Activated T-helper 17 cell treated with anti-CD3 and anti-CD28 coated beads, Interleukin-2, amount 50 U/mL, for 72 hours (primary cell): ENCODE measurements at regions not wholly inside any gene's neighbourhood (a gene's known extent, or its start where the extent isn't known, plus 50 kb on each side); places are given as distances from the start of the nearest gene placed in this dataset.

Experiments used
- ATAC-seq: fragments of 150-1000 bp; cut with Tn5 transposase; replicated peaks from 2 replicates; pipeline ENCODE4 v1.10.0; 2021; ENCODE audit warnings: mild to moderate bottlenecking, moderate library complexity
- H3K27ac Mint-ChIP-seq: one replicate; pipeline ENCODE4 v1.8.0; 2022; ENCODE audit warnings: mixed read lengths
- H3K27me3 Mint-ChIP-seq: one replicate; pipeline ENCODE4 v1.8.0; 2022; ENCODE audit warnings: mixed read lengths
- H3K36me3 Mint-ChIP-seq: one replicate; pipeline ENCODE4 v1.8.0; 2022; ENCODE audit warnings: low read depth, mild to moderate bottlenecking, mixed read lengths
- H3K4me1 Mint-ChIP-seq: one replicate; pipeline ENCODE4 v1.8.0; 2022; ENCODE audit warnings: mixed read lengths
- H3K4me3 Mint-ChIP-seq: one replicate; pipeline ENCODE4 v1.8.0; 2022; ENCODE audit warnings: mild to moderate bottlenecking, mixed read lengths
- H3K9me3 Mint-ChIP-seq: one replicate; pipeline ENCODE4 v1.8.0; 2022; ENCODE audit warnings: mixed read lengths

DNA sequence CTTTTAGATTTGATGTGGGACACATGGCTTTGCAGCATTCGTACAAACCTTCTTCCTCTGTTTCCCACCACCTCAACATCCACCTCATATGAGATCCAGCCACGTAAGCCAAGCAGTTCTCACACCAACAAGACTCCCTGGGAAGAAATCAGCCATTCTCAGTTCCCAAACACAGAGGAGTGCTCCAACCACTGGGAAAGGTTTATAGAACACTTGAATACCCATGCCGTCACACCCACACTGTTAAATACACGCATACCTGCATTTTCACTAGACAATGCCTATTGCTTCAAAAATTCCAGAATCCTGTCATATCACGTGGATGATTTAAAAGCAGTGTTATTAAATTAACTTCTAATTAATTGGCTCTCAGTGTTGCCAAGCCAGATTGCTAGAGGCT lies 347.3 kb downstream of the ENC1 start:
- Mint-ChIP-seq H3K27me3 (peaks cover 26% of the 10 kb centered on the region), H3K36me3 (no peaks in the 10 kb centered on the region), H3K27ac (no peak overlapping the region), H3K9me3 (no peaks in the 10 kb centered on the region), H3K4me1 (no peaks in the 10 kb centered on the region), H3K4me3 (no peak overlapping the region)
- ATAC-seq, result no peak

DNA sequence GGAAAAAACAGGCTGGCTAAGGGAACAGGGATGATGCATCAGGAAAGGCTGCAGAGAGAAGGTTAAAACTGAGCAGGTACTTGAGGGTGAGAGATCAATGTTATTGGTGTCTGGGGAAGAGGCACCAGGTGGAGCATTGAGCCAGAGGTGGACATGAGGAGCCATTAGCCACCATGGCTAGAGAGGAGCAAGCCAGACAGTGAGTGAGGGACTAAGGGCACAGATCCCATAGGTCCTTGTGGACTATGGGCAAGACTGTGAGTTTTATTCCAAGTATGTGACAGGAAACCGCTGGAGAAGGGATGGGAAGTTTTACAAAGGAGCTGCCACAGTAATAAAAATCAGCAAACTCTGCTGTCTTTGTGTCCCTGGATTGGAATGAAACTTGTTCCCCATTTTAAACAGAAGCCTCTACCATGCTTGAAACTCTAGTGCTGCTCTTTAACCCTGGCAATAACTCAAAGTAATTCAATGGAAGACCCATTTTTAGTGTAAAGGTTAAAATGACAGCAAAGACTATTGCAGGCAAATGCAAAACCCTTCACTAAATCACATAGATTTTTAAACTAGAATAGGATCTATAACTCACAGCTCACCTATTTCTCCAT lies 349.8 kb downstream of the ENC1 start:
- Mint-ChIP-seq H3K36me3 (no peaks in the 10 kb centered on the region), H3K4me3 (no peak overlapping the region), H3K27me3 (peaks cover 32% of the 10 kb centered on the region), H3K27ac (no peak overlapping the region), H3K4me1 (no peaks in the 10 kb centered on the region), H3K9me3 (no peaks in the 10 kb centered on the region)
- no peak for ATAC-seq

DNA sequence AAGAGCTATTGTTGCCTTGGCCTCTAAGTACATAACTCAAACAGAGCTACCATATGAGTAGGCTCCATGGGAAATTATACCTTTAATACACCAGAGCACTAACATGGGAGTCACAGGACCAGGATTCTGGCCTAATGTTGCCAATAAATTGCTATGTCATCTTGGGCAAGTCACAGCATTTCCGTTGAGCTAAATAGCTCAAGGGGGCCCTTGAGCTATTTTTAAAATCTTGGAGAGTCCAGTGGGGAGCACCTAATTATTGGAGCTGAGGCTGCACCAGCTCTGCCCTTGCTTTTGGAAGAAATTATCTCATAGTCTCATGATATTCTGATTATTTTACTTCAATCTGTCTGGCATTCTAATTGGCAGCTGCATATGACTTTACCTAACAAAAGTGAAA lies 350.8 kb downstream of the ENC1 start:
- H3K27ac Mint-ChIP-seq, result no peak overlapping the region
- H3K27me3 Mint-ChIP-seq, result peaks cover 35% of the 10 kb centered on the region
- H3K4me1 Mint-ChIP-seq, result no peaks in the 10 kb centered on the region
- H3K9me3 Mint-ChIP-seq, result no peaks in the 10 kb centered on the region
- no peaks in the 10 kb centered on the region for H3K36me3 Mint-ChIP-seq
- no peak overlapping the region for H3K4me3 Mint-ChIP-seq
- no peak for ATAC-seq

DNA sequence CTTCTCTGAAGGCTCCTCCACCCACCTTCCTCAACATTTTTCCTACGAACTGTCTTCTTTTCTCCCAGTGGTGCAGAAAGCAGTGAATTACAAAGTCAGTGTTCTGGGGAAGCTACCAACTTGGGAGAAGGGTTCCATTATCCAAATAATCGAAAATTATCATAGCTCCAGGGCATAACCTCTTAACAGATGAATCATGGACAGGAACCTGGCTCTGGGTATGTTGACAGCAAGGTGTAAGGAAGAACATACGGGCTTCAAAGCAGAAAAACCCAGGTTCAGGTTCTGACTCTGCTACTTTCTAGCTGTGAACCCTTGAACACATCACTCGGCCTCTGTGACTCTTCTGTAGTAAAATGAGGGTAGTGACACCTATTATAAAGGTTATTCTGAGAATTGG lies 351.3 kb downstream of the ENC1 start:
- H3K4me3 Mint-ChIP-seq, result no peak overlapping the region
- no peak overlapping the region for H3K27ac Mint-ChIP-seq
- no peaks in the 10 kb centered on the region for H3K9me3 Mint-ChIP-seq
- H3K36me3 Mint-ChIP-seq, result no peaks in the 10 kb centered on the region
- no peaks in the 10 kb centered on the region for H3K4me1 Mint-ChIP-seq
- peaks cover 40% of the 10 kb centered on the region for H3K27me3 Mint-ChIP-seq
- ATAC-seq, result no peak

DNA sequence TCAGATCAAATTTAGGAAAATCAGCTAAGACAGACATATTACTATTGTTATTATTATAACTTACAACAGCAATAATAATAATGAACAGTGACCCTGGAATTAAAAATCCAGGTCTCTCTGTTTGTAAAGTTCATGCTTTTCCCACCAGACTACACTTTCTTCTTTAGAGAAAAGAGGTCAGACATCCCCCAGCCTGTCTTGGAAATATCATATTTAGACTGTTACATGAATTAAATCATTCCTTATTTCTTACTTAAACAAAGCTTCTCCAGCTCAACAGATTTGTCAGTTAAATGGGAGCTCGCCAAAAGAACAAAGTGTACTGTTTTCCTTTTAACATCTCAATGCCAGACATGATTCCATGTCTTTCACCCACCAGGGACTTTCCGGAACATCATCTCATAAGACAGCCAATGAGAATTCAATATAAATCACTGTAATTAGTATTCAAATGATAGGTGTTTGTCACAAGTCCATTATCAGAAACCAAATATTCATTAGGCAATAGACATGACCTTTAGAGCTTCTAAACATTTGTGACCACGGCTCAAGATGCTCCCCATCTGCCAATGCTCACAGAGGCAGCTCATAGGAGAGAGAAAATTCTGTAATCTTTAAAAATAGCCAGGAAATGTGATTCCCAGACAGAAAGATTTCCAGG lies 351.9 kb downstream of the ENC1 start:
- Mint-ChIP-seq H3K4me1 (no peaks in the 10 kb centered on the region), H3K27me3 (peaks cover 44% of the 10 kb centered on the region), H3K4me3 (no peak overlapping the region), H3K27ac (no peak overlapping the region), H3K36me3 (no peaks in the 10 kb centered on the region), H3K9me3 (no peaks in the 10 kb centered on the region)
- ATAC-seq, result no peak

DNA sequence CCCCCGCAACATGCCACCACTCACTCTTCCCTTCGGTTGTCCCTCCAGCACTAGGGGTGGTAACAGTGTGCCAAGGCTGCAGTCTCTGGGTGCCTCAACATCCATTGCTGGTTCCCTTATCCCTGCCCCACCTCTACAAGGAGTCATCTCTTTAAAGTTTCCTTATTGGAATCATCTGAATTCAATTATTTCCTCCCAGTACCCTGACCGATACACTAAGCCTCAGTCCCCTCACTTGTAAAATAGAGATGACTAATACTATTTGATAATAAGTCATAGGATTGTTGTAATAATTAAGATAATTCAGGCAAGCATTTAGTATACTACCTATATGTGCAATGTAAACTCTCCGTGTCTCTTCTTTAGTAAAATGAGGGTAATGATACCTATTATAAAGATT lies 352.5 kb downstream of the ENC1 start:
- H3K27ac Mint-ChIP-seq, result no peak overlapping the region
- H3K36me3 Mint-ChIP-seq, result no peaks in the 10 kb centered on the region
- no peaks in the 10 kb centered on the region for H3K4me1 Mint-ChIP-seq
- ATAC-seq, result no peak
- no peak overlapping the region for H3K4me3 Mint-ChIP-seq
- no peaks in the 10 kb centered on the region for H3K9me3 Mint-ChIP-seq
- peaks cover 44% of the 10 kb centered on the region for H3K27me3 Mint-ChIP-seq

DNA sequence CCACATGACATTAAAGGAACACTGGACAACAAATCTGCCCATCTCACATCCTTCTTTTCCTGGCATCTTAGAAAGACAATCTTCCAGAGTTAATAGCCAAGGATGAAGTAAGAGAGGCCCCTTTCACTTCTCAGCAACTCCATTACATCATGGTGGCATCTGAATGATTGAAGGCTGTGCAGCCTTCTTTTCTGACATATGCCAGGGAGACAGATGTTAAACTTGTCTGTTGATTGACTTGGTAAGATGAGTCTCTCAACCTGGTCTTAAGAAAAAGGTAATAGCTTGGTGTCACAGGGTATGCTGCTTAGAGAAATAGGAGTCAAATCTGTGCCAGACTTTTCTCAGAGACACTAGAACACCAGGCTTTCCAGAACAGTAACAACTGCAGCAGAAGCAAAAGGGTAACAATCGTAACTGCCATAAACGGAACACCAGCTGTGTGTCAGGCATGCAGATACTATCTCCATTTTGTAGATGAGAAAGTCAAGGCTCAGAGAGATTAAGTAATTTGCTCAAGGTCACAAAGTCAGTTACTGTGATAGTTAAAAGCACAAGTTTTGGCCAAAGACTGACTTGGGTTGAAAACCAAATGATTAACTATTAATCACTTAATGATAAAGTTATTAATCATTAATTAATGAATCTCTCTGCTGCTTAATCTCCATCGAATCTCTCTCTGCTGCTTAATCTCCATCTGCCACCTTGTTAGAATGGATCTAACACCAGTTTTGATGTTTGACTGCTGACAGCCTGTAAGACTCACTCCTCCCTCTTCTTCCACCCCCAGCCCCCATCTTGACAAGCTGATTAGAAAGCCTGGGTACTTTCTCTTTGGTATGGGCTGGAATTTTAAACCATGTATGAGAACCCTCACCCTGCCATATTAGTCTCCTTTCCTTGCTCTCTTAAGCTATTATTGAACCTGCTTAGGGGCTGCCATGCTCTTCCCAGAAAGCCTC lies 353.5 kb downstream of the ENC1 start:
- Mint-ChIP-seq H3K4me1 (no peaks in the 10 kb centered on the region), H3K4me3 (no peak overlapping the region), H3K9me3 (no peaks in the 10 kb centered on the region), H3K27ac (no peak overlapping the region), H3K27me3 (peaks cover 42% of the 10 kb centered on the region), H3K36me3 (no peaks in the 10 kb centered on the region)
- ATAC-seq, result no peak

DNA sequence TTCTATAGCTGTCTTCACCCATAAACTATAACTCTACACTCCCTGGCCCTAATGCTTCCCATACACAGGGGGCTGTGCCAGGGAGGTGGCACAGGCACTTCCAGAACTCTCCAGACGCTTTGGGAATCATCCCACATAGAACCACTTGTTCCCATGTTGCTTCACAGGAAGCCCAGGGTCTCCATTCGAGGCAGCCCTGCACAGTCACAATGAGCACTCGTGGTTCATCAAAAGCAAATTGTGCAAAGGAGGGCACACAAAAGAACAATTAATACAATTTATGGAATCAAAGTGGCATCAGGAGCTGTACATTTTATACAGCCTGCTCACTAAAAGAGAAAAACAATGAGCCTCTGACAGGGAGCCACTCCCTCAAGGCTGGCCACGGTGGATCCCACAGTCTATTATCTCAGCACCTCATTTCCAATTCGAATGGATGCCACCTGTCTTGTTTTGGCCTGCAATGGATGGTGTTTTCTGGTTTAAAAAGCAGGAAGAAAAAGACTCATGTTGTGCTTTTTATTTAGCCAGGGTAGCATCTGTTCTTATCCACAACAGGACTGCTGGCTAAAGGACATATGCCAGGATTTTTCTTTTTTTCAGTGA lies 354.8 kb downstream of the ENC1 start:
- Mint-ChIP-seq H3K4me3 (no peak overlapping the region), H3K27ac (no peak overlapping the region), H3K4me1 (no peaks in the 10 kb centered on the region), H3K9me3 (no peaks in the 10 kb centered on the region), H3K36me3 (no peaks in the 10 kb centered on the region), H3K27me3 (peaks cover 41% of the 10 kb centered on the region)
- no peak for ATAC-seq

DNA sequence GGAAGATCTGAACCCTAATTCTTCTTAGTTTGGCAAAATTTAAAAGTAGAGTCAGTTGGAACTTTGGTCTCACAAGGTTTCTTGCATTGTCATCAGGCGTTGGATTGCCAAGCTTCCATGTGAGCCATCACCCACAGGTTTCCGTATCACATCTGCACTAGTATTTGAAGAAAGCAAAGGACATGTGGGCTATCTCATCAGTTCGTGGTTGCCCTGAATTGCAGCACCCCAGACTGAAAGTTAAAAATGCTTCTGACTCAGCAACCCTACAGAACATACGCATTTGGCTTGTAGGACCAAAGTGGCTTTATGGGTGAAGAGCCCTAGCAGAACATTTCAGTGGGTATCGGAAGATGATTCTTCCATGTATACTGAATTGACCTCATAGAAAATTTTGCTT lies 358.0 kb downstream of the ENC1 start:
- Mint-ChIP-seq H3K27me3 (peaks cover 17% of the 10 kb centered on the region), H3K9me3 (no peaks in the 10 kb centered on the region)

DNA sequence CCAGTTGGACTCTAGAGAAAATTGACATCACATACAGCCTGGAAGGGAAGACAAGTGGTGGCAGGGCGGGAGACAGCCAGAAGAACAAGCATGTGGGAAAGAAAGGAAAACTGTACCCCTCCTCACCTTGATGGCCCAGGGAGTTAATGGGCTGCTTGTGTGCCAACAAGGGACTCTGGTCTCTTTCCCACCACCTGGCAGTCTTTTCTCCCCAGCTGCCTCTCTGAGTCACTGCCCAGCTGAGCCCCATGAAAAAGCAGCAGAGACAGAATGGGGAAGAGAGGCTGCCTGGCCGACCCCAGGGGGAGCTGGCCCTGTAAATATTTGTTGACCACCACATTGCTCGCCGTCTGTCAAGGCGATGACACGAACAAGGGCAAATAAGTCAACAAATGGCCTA lies 359.4 kb downstream of the ENC1 start:
- peaks cover 21% of the 10 kb centered on the region for H3K27me3 Mint-ChIP-seq
- no peak for ATAC-seq
- H3K36me3 Mint-ChIP-seq, result no peaks in the 10 kb centered on the region
- H3K9me3 Mint-ChIP-seq, result no peaks in the 10 kb centered on the region
- no peaks in the 10 kb centered on the region for H3K4me1 Mint-ChIP-seq
- H3K4me3 Mint-ChIP-seq, result no peak overlapping the region
- H3K27ac Mint-ChIP-seq, result no peak overlapping the region

More for the DNA sequence above, 358.0 kb downstream of the ENC1 start:
- no peak for ATAC-seq
- no peaks in the 10 kb centered on the region for H3K4me1 Mint-ChIP-seq
- no peak overlapping the region for H3K27ac Mint-ChIP-seq
- no peaks in the 10 kb centered on the region for H3K36me3 Mint-ChIP-seq
- no peak overlapping the region for H3K4me3 Mint-ChIP-seq

DNA sequence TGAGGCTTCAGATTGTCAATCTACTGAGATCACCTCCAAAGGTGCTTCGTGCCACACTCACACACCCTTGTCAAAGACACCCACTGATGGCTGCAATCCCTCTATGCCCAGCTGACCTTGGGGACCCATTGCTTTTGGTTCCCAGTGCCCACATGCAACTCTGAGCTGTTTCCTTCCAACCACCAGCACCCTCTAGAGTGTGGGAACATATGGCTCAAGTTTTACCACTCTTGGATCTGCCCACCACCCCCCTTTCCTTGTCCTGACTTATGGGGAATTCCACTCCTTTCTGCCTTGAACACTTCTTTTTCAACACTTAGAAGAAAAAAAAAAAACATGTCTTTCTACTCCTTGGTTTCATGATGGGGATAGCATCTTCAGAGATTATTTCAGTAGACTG lies 360.2 kb downstream of the ENC1 start:
- H3K9me3 Mint-ChIP-seq, result no peaks in the 10 kb centered on the region
- H3K36me3 Mint-ChIP-seq, result no peaks in the 10 kb centered on the region
- ATAC-seq, result no peak
- H3K4me1 Mint-ChIP-seq, result no peaks in the 10 kb centered on the region
- H3K27me3 Mint-ChIP-seq, result peaks cover 17% of the 10 kb centered on the region
- no peak overlapping the region for H3K4me3 Mint-ChIP-seq
- H3K27ac Mint-ChIP-seq, result no peak overlapping the region

DNA sequence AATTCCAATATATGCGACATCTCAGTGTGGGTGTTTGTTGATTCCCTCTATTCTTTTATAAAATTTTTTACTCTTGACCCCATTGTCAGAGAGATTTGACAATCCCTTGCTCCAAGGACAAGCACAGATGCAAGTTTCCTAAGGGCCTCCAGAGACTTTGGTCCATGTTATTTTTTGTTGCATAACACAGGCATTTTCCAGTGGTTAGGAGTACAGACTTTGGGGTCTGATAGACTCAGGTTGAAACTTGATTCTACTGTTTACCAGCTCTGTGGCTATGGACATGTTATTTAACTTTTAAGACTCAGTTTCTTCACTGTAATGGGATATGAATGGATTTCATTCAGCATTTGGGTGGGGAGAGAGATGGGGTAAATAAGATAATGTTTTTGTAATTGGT lies 361.3 kb downstream of the ENC1 start:
- Mint-ChIP-seq H3K9me3 (no peaks in the 10 kb centered on the region), H3K36me3 (no peaks in the 10 kb centered on the region), H3K27me3 (peaks cover 12% of the 10 kb centered on the region), H3K4me1 (no peaks in the 10 kb centered on the region), H3K27ac (no peak overlapping the region), H3K4me3 (no peak overlapping the region)
- ATAC-seq, result no peak

DNA sequence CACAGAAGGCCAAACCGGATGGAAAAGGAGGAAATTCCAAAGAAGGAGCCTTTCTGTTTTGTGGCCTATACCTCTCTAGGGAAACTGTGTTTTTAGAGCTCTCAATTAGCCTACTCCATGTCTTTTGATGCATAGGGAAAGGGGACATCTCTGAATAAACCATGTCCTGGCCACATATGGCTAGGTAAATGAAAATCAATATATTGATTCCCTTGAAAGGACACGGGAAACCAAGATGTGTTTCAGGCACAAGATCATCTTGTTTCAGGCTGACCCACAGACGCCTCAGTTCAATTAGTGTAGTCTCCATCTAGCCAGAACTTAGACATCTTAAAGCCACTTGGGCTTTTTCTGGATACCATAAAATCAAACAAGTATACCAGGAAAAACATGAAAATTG lies 363.1 kb downstream of the ENC1 start:
- H3K36me3 Mint-ChIP-seq, result no peaks in the 10 kb centered on the region
- H3K9me3 Mint-ChIP-seq, result no peaks in the 10 kb centered on the region
- H3K27me3 Mint-ChIP-seq, result peaks cover 8% of the 10 kb centered on the region
- ATAC-seq, result no peak
- no peak overlapping the region for H3K27ac Mint-ChIP-seq
- no peak overlapping the region for H3K4me3 Mint-ChIP-seq
- H3K4me1 Mint-ChIP-seq, result no peaks in the 10 kb centered on the region

DNA sequence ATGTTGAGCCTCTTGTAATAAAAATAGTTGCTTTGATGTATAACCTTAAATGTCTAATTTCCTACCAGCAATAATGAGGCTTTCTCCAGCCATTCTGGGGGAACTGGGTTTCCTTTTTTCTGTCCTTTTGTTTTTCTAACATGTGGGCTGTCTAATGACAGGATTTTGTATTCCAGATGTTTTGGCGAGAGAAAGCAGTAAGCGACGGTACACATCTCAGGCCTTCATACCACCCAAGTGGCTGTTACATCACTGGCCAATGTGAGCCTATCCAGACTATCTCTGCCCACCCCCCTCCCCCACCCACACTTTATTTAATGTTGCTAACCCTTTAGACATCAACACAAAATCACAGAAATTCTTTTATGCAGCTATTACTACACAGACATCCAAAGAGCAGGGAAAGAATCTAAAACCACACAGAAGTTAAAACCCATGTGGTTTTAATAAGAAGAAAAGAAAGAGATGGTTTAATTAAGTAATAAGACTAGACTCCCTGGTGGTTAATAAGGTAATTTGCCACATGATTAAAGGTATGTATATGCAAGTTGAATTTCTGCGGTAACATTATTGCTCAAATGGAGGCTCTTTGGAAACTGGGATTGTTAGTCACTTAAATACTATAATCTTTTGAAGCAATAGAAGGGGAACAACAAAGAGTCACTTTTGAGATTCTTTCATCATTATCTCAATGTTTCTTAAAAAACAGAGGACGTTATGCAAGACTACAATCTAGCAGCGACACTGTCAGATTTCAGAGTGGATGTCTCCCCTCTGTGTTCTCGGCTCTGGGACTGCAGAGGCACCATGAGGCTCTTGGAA lies 365.1 kb downstream of the ENC1 start:
- Mint-ChIP-seq H3K4me3 (no peak overlapping the region), H3K4me1 (no peaks in the 10 kb centered on the region), H3K9me3 (no peaks in the 10 kb centered on the region), H3K27me3 (peaks cover 8% of the 10 kb centered on the region), H3K27ac (no peak overlapping the region), H3K36me3 (no peaks in the 10 kb centered on the region)
- no peak for ATAC-seq
